Hepatocyte (in vitro differentiated cells): ENCODE measurements at regions not wholly inside any gene's neighbourhood (a gene's known extent, or its start where the extent isn't known, plus 50 kb on each side); places are given as distances from the start of the nearest gene placed in this dataset.

ENCODE experiments used
- CTCF ChIP-seq: fragments of 200-600 bp; sonication (generic); IDR thresholded peaks from 2 replicates; pipeline ENCODE4 v1.5.1; 2016; ENCODE audit warnings: antibody characterized with exemption, mild to moderate bottlenecking; ENCODE audit not compliant: poor library complexity
- EZH2phosphoT487 ChIP-seq: fragments of 200-600 bp; sonication (generic); IDR thresholded peaks from one replicate; pipeline ENCODE4 v1.6.1; 2018; ENCODE audit warnings: antibody characterized with exemption, mild to moderate bottlenecking, low read depth, moderate library complexity; ENCODE audit not compliant: unreplicated experiment, severe bottlenecking

DNA sequence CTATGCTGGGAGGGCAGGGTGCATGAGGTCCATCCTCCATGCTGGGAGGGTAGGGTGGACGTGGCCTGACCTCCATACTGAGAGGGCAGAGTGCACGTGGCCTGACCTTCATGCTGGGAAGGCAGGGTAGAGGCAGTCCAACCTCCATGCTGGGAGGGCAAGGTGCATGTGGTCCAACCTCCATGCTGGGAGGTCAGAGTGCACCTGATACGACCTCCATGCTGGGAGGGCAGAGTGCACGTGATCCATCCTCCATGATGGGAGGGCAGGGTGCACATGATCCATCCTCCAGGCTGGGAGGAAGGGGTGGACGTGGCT is 622.2 kb downstream of the BRD1 start:
- TF ChIP-seq CTCF (no peak), EZH2phosphoT487 (no peak)
